ENCODE measurements at regions not wholly inside any gene's neighbourhood (a gene's known extent, or its start where the extent isn't known, plus 50 kb on each side); places are given as distances from the start of the nearest gene placed in this dataset.

GRCh38 chr5:108578791-108579190 is 168.9 kb upstream of the FER start:
- TF ChIP-seq ZNF274 (IDR thresholded peaks at IDR 0.05; ENCODE audit: low read depth, low read length) (no peak), YY1 (IDR thresholded peaks at IDR 0.05; ENCODE audit: insufficient read depth, insufficient read length) (no peak), SUZ12 (IDR thresholded peaks at IDR 0.05; ENCODE audit: extremely low read depth, insufficient read depth, insufficient read length) (no peak)

Data from NT2/D1 (cell line).